ENCODE measurements at regions not wholly inside any gene's neighbourhood (a gene's known extent, or its start where the extent isn't known, plus 50 kb on each side); places are given as distances from the start of the nearest gene placed in this dataset.

GRCh38 chr1:222165629-222166028 is 382.3 kb downstream of the HHIPL2 start:
- TF ChIP-seq PATZ1 (CRISPR knock-in tag; IDR thresholded peaks at IDR 0.05; ENCODE audit: borderline replicate concordance) (no peak), ZC3H10 (CRISPR knock-in tag; IDR thresholded peaks at IDR 0.05) (no peak), TSHZ2 (CRISPR knock-in tag; IDR thresholded peaks at IDR 0.05) (no peak), BACH2 (CRISPR knock-in tag; IDR thresholded peaks at IDR 0.05; ENCODE audit: borderline replicate concordance) (no peak), ZFP3 (CRISPR knock-in tag; IDR thresholded peaks at IDR 0.05) (no peak), ISL1 (CRISPR knock-in tag; IDR thresholded peaks at IDR 0.05) (no peak), ZNF8 (CRISPR knock-in tag; IDR thresholded peaks at IDR 0.05) (no peak), RARB (CRISPR knock-in tag; IDR thresholded peaks at IDR 0.05) (no peak)

Data from SK-N-SH treated with all-trans-retinoic acid at 6 μM for 48 hours (cell line).